ENCODE measurements at regions not wholly inside any gene's neighbourhood (a gene's known extent, or its start where the extent isn't known, plus 50 kb on each side); places are given as distances from the start of the nearest gene placed in this dataset.
"Not testable (repeated sequence)": the region's sequence is repeated elsewhere in the genome, so short reads cannot be mapped to it uniquely, and the experiment has no call there.

- DNase-seq = not testable (repeated sequence)
Measured at GRCh38 chr6:146939456-146939855, 264.8 kb upstream of the STXBP5 start.

- DNase-seq = no peak
Measured at GRCh38 chr6:146943664-146944063, 260.6 kb upstream of the STXBP5 start.

- no peak for DNase-seq
Measured at GRCh38 chr6:146944077-146944476, 260.1 kb upstream of the STXBP5 start.

GRCh38 chr6:146944809-146945208 is 259.4 kb upstream of the STXBP5 start:
- no peak for DNase-seq

GRCh38 chr6:146946559-146946958 is 257.7 kb upstream of the STXBP5 start:
- DNase-seq = no peak

GRCh38 chr6:146948790-146949342 is 255.4 kb upstream of the STXBP5 start:
- no peak for DNase-seq

- no peak for DNase-seq
Measured at GRCh38 chr6:146949425-146949824, 254.8 kb upstream of the STXBP5 start.

GRCh38 chr6:146950351-146950835 is 253.8 kb upstream of the STXBP5 start:
- DNase-seq = peak; percentile 10 to 21

- DNase-seq = no peak
Measured at GRCh38 chr6:146955570-146955969, 248.6 kb upstream of the STXBP5 start.

- no peak for DNase-seq
Measured at GRCh38 chr6:146957181-146958093, 246.8 kb upstream of the STXBP5 start.

GRCh38 chr6:146961831-146962230 is 242.4 kb upstream of the STXBP5 start:
- no peak for DNase-seq

GRCh38 chr6:146962329-146962728 is 241.9 kb upstream of the STXBP5 start:
- DNase-seq = no peak

- no peak for DNase-seq
Measured at GRCh38 chr6:146965110-146965689, 239.0 kb upstream of the STXBP5 start.

GRCh38 chr6:146968041-146968760 is 236.0 kb upstream of the STXBP5 start:
- no peak for DNase-seq

- DNase-seq = no peak
Measured at GRCh38 chr6:146972546-146972945, 231.7 kb upstream of the STXBP5 start.

- DNase-seq = no peak
Measured at GRCh38 chr6:146974351-146974750, 229.9 kb upstream of the STXBP5 start.

GRCh38 chr6:146975093-146975492 is 229.1 kb upstream of the STXBP5 start:
- DNase-seq = no peak

GRCh38 chr6:146980900-146981329 is 223.3 kb upstream of the STXBP5 start:
- DNase-seq = no peak

- DNase-seq = no peak
Measured at GRCh38 chr6:146981981-146982380, 222.2 kb upstream of the STXBP5 start.

- DNase-seq = no peak
Measured at GRCh38 chr6:146984251-146984924, 219.8 kb upstream of the STXBP5 start.

GRCh38 chr6:146985111-146985510 is 219.1 kb upstream of the STXBP5 start:
- no peak for DNase-seq

GRCh38 chr6:146985966-146986365 is 218.3 kb upstream of the STXBP5 start:
- no peak for DNase-seq

- DNase-seq = not testable (repeated sequence)
Measured at GRCh38 chr6:146987938-146988337, 216.3 kb upstream of the STXBP5 start.

Measured in CD4-positive, alpha-beta T cell treated with Interleukin-4 for 1 hour (primary cell).